ENCODE measurements at regions not wholly inside any gene's neighbourhood (a gene's known extent, or its start where the extent isn't known, plus 50 kb on each side); places are given as distances from the start of the nearest gene placed in this dataset.

- Histone ChIP-seq H3K27ac (no peak overlapping the region), H3K9me3 (ENCODE audit: low read depth, low read length) (no peaks in the 10 kb centered on the region), H3K4me3 (peak overlapping the region; percentile 80), H3K9ac (ENCODE audit: insufficient read length) (no peak overlapping the region), H3K36me3 (ENCODE audit: insufficient read depth, low read length) (no peaks in the 10 kb centered on the region)
- DNase-seq (ENCODE audit: low read depth, low spot score) = no peak
- no peak for TF ChIP-seq EZH2 (IDR thresholded peaks at IDR 0.05)
- no peak for TF ChIP-seq POLR2AphosphoS5 (IDR thresholded peaks at IDR 0.05; ENCODE audit: borderline replicate concordance, low read depth, low read length)
- TF ChIP-seq FOXP2 (optimal IDR thresholded peaks at IDR 0.05; ENCODE audit: control extremely low read depth, extremely low read length, insufficient read depth) = no peak
Observed at GRCh38 chr6:129766959-129767728, 57.2 kb upstream of the ARHGAP18 start.

- Histone ChIP-seq H3K36me3 (ENCODE audit: insufficient read depth, low read length) (no peaks in the 10 kb centered on the region), H3K27ac (no peak overlapping the region), H3K9ac (ENCODE audit: insufficient read length) (no peak overlapping the region), H3K4me3 (no peak overlapping the region), H3K9me3 (ENCODE audit: low read depth, low read length) (no peaks in the 10 kb centered on the region)
- no peak for DNase-seq (ENCODE audit: low read depth, low spot score)
- no peak for TF ChIP-seq FOXP2 (optimal IDR thresholded peaks at IDR 0.05; ENCODE audit: control extremely low read depth, extremely low read length, insufficient read depth)
- TF ChIP-seq EZH2 (IDR thresholded peaks at IDR 0.05) = no peak
- TF ChIP-seq POLR2AphosphoS5 (IDR thresholded peaks at IDR 0.05; ENCODE audit: borderline replicate concordance, low read depth, low read length) = no peak
Observed at GRCh38 chr6:129764761-129765407, 54.9 kb upstream of the ARHGAP18 start.

- Histone ChIP-seq H3K9ac (ENCODE audit: insufficient read length) (no peak overlapping the region), H3K9me3 (ENCODE audit: low read depth, low read length) (no peaks in the 10 kb centered on the region), H3K36me3 (ENCODE audit: insufficient read depth, low read length) (no peaks in the 10 kb centered on the region), H3K27ac (no peak overlapping the region), H3K4me3 (no peak overlapping the region)
- no peak for TF ChIP-seq FOXP2 (optimal IDR thresholded peaks at IDR 0.05; ENCODE audit: control extremely low read depth, extremely low read length, insufficient read depth)
- no peak for TF ChIP-seq EZH2 (IDR thresholded peaks at IDR 0.05)
- TF ChIP-seq POLR2AphosphoS5 (IDR thresholded peaks at IDR 0.05; ENCODE audit: borderline replicate concordance, low read depth, low read length) = no peak
- DNase-seq (ENCODE audit: low read depth, low spot score) = no peak
Observed at GRCh38 chr6:129759796-129760605, 50.0 kb upstream of the ARHGAP18 start.
